Natural killer cell treated with Interleukin-12 subunit alpha and Interleukin-12 subunit beta and Interleukin-15 and Interleukin-18, amount 100 ng/mL, for 72 hours (primary cell): ENCODE measurements at regions not wholly inside any gene's neighbourhood (a gene's known extent, or its start where the extent isn't known, plus 50 kb on each side); places are given as distances from the start of the nearest gene placed in this dataset.

Source experiments
- ATAC-seq, 2 donors: fragments of 150-1000 bp; cut with Tn5 transposase in 1 of 2; sonication (Bioruptor Pico), chemical (Tn5 transposase) in 1 of 2; 2 replicates each; pipeline ENCODE4 v1.10.0; 2021
- DNase-seq: peaks from one replicate; pipeline ENCODE4 v3.0.0; 2022; ENCODE audit warnings: low spot score
- H3K27ac Mint-ChIP-seq, 2 donors: 1 replicate in 1 of 2; 2 replicates in 1 of 2; pipeline ENCODE4 v1.8.0; 2022; ENCODE audit warnings: mixed read lengths in 2 of 2, mild to moderate bottlenecking in 1 of 2, moderate library complexity in 1 of 2
- H3K27me3 Mint-ChIP-seq, 2 donors: 1 replicate in 1 of 2; 2 replicates in 1 of 2; pipeline ENCODE4 v1.8.0; 2022; ENCODE audit warnings: mixed read lengths in 2 of 2
- H3K36me3 Mint-ChIP-seq: one replicate; pipeline ENCODE4 v1.8.0; 2022; ENCODE audit warnings: mixed read lengths
- H3K4me1 Mint-ChIP-seq, 2 donors: 1 replicate in 1 of 2; 2 replicates in 1 of 2; pipeline ENCODE4 v1.8.0; 2022; ENCODE audit warnings: low read depth in 2 of 2, mixed read lengths in 2 of 2, mild to moderate bottlenecking in 1 of 2
- H3K4me3 Mint-ChIP-seq: one replicate; pipeline ENCODE4 v1.8.0; 2022; ENCODE audit warnings: mixed read lengths
- H3K9me3 Mint-ChIP-seq: 2 replicates; pipeline ENCODE4 v1.8.0; 2022; ENCODE audit warnings: mixed read lengths

DNA sequence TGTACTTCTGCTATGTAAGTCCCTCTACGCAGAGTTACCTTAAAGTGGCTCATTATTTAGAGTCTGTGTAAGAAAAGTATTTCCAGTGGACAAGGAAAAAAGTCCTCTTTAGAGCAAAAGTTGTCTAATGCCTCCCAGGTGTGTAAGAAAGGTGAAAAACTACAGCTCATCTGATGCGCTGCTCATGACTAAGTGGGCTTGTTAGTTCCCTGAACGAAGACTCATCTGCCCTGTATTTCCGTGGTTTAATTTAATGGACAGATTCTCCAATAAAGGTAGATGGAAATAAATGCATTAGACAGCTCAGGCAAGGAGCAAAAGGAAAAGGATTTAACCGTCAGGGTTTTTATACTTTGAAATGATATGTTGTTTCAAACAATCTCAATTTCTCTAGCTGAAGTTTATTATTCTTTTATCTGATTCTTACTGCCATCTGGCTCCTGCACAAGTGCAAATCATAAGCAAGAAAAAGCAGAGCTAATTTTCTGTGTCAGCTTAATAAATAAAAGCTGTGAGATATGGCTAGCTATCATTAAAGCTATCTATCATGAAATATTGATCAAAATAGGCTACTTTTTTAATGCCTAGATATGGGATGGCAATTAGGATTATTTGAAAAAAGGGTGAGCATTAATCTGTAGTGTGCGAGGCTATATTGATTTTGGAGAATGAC is 73.7 kb upstream of the PCDH9 start:
- Mint-ChIP-seq H3K4me3 (no peak overlapping the region), H3K4me1 (no peaks in the 10 kb centered on the region), H3K36me3 (no peaks in the 10 kb centered on the region), H3K27me3 (no peaks in the 10 kb centered on the region), H3K27ac (no peak overlapping the region), H3K9me3 (no peaks in the 10 kb centered on the region)
- DNase-seq (no peak), ATAC-seq (no peak)

- Mint-ChIP-seq H3K4me3 (no peak overlapping the region), H3K27me3 (no peaks in the 10 kb centered on the region), H3K36me3 (no peaks in the 10 kb centered on the region), H3K27ac (no peak overlapping the region), H3K9me3 (peaks cover 8% of the 10 kb centered on the region), H3K4me1 (no peaks in the 10 kb centered on the region)
- no peak for ATAC-seq
- DNase-seq, result no peak
Measured at GRCh38 chr13:67299751-67300150, 69.6 kb upstream of the PCDH9 start.

DNA sequence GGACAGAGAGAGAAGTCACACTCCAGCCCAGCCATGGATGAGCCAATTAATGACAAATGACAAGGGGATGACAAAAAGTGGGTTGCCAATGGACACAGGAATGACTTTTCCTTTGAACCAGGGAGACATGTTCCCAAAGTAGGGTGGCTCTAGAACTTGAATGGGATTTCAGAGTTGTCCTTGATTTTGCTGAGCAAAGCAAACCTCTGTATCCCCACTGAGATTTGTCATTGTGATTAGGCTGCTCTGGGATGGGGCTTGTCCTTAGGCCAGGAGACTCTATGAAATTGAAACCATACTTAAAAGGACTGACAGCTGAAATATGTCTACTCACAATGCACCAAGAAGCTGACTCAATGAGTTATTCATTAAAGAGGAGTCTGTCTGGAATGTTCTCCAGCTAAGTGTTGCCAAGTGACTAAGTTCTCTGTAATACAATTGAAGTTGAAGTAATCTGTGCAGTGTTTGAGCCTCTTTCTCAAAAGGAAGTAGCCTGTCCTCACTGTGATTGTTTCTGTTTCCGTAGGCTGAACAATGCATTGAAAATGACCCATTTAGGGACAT is 69.0 kb upstream of the PCDH9 start:
- no peak for ATAC-seq
- Mint-ChIP-seq H3K9me3 (peaks cover 8% of the 10 kb centered on the region), H3K4me1 (no peaks in the 10 kb centered on the region), H3K4me3 (no peak overlapping the region), H3K27ac (no peak overlapping the region), H3K27me3 (no peaks in the 10 kb centered on the region), H3K36me3 (no peaks in the 10 kb centered on the region)
- no peak for DNase-seq

GRCh38 chr13:67298297-67298696 is 68.2 kb upstream of the PCDH9 start:
- ATAC-seq (no peak), DNase-seq (no peak)
- Mint-ChIP-seq H3K27me3 (no peaks in the 10 kb centered on the region), H3K4me1 (no peaks in the 10 kb centered on the region), H3K4me3 (no peak overlapping the region), H3K36me3 (no peaks in the 10 kb centered on the region), H3K27ac (no peak overlapping the region), H3K9me3 (peaks cover 8% of the 10 kb centered on the region)

- Mint-ChIP-seq H3K9me3 (peaks cover 14% of the 10 kb centered on the region), H3K27ac (no peak overlapping the region), H3K27me3 (no peaks in the 10 kb centered on the region), H3K4me3 (no peak overlapping the region), H3K36me3 (no peaks in the 10 kb centered on the region), H3K4me1 (no peaks in the 10 kb centered on the region)
- DNase-seq, result no peak
- ATAC-seq, result no peak
Measured at GRCh38 chr13:67296511-67296910, 66.4 kb upstream of the PCDH9 start.

DNA sequence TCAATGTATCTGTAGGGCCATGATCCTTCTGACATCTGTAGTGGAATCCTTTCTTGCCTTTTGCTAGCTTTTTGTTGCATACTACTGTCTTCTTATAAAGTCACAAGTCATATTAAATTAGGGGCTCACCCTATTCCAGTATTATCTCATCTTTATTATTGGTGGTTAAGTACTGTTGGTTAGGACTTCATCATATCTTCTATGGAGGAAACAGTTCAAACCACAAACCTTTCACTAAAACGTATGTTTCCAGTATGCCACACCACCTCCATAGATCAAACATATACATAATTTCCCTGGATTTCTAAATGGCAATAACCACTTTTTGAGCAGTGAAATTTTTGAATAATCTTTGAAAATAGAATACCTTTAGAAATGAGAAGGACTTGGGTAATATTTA is 62.8 kb upstream of the PCDH9 start:
- no peak for DNase-seq
- Mint-ChIP-seq H3K27ac (no peak overlapping the region), H3K4me1 (no peaks in the 10 kb centered on the region), H3K9me3 (peaks cover 11% of the 10 kb centered on the region), H3K4me3 (no peak overlapping the region), H3K27me3 (no peaks in the 10 kb centered on the region), H3K36me3 (no peaks in the 10 kb centered on the region)
- ATAC-seq, result no peak

DNA sequence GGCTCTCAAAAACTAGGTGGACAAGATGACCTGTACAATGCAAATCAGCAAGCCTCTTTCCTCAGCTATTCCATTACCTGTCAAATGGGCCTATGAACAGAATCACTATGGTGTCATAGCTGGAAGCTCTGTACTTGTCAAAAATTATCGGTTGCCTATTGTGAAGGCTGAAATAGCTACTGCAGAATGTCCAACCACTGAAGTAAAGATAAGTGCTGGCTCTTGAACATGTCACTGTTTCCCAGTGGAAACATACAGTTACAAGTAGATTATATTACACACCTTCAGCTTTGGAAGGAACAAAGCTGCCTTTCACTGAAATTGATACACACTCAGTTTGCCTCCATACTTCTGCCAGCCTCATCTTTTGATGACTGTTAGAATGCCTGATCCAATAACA is 55.5 kb upstream of the PCDH9 start:
- Mint-ChIP-seq H3K4me3 (no peak overlapping the region), H3K9me3 (peaks cover 11% of the 10 kb centered on the region), H3K4me1 (no peaks in the 10 kb centered on the region), H3K36me3 (no peaks in the 10 kb centered on the region), H3K27me3 (no peaks in the 10 kb centered on the region), H3K27ac (no peak overlapping the region)
- ATAC-seq (no peak), DNase-seq (no peak)

- H3K4me1 Mint-ChIP-seq, result no peaks in the 10 kb centered on the region
- no peaks in the 10 kb centered on the region for H3K27me3 Mint-ChIP-seq
- DNase-seq, result no peak
- H3K4me3 Mint-ChIP-seq, result no peak overlapping the region
- no peaks in the 10 kb centered on the region for H3K36me3 Mint-ChIP-seq
- peaks cover 16% of the 10 kb centered on the region for H3K9me3 Mint-ChIP-seq
- ATAC-seq, result no peak
- H3K27ac Mint-ChIP-seq, result no peak overlapping the region
Measured at GRCh38 chr13:67283637-67284036, 53.5 kb upstream of the PCDH9 start.

DNA sequence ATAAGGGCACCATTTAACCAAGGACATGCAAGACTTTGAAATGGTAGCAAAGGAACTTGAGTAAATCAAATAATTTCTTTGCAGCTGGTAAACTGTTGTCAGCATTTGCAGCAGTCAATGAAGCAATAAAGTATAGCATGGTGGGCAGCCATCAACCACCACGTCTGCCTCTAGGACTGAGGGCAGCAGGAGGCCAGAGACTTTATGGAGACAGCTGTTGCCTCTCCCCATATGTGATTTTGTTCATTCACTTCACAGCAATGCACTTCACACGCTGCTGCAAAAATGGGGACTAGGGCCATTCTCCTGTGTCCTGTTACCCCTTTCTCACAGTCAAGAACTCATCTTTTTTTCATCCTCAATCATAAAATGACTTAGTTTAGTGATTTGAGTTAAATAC is 51.3 kb upstream of the PCDH9 start:
- Mint-ChIP-seq H3K4me3 (no peak overlapping the region), H3K4me1 (no peaks in the 10 kb centered on the region), H3K36me3 (no peaks in the 10 kb centered on the region), H3K9me3 (peaks cover 12% of the 10 kb centered on the region), H3K27me3 (no peaks in the 10 kb centered on the region), H3K27ac (no peak overlapping the region)
- DNase-seq (no peak), ATAC-seq (no peak)
